GM18861 (cell line): ENCODE measurements at regions not wholly inside any gene's neighbourhood (a gene's known extent, or its start where the extent isn't known, plus 50 kb on each side); places are given as distances from the start of the nearest gene placed in this dataset.
A peak's percentile ranks its signal among the peaks of the same experiment; 100 is the strongest.

Experiments used
- ATAC-seq: cut with Tn5 transposase; IDR thresholded peaks from one replicate; pipeline ENCODE4 v1.9.1; 2021; ENCODE audit not compliant: unreplicated experiment

DNA sequence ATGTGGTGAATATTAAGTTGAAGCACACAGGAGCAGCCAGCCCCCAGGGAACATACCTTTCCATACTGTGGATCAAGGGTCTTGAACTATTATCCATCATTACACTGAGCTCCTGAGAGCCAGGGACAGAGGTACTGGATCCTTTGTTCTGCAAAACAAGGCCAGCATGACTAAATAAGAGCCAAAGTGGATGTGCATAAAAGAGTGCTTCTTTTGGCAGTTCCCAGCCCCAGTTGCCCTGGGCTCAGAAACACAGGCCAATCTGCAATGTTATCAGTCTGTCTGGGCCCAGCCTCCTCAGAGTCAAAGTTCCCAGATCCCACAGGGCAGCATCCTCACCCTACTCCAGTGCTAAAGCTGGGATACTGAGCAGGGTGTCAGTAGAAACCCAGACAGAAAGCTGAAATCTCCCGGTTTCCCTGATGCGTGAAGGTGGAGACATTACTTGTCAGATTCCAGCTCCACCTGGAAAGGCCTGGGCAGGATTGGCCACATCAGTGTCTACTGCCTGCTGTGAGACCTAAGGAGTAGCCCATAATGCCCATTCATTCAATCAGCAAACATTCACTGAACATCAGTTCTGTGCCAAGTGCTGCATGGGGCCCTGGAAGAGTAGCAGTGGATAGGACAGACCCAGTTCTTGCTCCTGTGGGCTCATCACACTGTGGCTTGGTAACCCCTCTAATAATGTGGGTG is 342.7 kb downstream of the CXCL12 start:
- ATAC-seq, result no peak

DNA sequence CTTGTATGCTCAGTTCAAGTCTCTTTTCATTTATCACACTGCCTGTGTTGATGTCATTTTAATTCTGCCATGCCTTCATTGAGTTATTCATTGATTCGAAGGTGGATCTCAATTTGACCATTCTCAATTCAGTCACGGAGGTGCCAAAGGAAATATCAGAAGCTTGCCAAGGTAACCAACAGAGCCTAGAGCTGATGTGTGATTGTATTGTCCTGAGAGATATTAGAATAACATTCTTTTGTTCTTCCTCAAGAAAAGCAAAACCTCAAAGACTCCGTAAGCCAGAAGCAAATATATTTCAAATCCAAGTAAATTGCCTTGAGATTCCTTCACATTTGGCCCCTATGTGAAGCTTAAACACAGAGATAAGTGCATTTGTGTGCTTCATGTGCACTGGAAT is 345.3 kb downstream of the CXCL12 start:
- no peak for ATAC-seq

DNA sequence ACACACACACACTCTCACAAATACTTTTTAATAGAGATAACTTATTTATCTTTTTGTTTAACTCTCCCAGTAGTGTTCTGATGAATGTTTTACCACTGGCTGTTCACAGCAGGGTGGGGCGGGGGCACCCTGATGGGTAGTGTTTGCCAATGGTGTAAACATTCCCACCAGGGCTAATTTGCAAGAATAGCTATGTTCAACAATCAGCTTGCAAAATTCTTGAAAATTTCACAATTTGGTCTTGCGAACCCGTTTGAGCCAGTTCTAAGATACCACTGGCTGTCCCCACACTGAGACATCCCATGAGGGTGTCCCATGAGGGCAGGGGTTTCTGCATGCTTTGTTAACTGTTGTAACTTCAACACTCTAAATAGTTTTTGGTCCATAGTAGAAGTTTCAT is 348.5 kb downstream of the CXCL12 start:
- ATAC-seq, result no peak

DNA sequence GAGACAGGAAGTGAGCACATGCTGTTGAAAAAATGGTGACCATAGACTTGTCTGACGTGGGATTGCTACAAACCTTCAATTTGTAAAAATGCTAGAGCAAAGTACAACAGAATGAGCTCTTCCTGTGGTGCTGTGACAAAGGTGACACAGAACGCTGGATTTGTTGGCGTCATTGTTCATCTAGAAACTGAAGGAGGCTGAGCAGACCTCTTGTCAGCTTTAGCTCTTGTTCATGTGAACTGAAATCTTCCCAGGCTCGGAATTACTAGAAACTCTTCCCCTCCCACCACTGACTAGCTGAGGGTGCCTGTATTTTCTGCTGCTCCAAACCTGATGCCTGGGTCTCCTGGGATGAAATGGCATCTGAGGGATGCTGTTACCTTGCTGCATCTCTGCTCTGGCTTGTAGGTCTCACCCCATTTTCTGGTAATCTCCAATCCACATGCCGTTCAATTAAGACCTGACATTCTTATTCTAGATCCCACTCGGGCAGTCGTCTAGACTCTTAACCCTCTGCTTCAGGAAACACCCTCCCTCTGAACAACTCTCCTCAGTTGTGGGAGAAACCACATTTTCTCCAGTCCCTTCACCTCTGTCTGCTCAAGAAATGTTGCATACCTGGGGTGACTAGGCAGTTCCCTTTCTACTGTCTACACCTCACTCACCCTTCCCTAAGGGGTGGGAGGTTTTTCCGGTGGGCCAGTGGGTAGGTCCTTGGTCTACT is 349.3 kb downstream of the CXCL12 start:
- no peak for ATAC-seq

DNA sequence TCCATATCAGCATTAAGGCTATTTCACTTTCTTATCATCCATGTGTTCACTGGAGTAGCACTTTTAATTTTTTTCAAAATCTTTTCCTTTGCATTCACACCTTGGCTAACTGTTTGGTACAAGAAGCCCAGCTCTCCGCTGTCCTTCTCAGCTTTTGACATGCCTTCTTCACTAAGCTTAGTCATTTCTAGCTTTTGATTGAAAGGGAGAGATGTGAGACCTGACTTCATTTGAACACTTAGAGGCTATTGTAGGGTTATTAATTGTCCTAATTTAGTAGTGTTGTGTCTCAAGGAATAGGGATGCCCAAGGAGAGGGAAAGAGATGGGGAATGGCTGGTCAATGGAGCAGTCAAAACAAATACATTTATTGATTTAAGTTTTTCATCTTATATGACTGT is 350.0 kb downstream of the CXCL12 start:
- ATAC-seq, result no peak

DNA sequence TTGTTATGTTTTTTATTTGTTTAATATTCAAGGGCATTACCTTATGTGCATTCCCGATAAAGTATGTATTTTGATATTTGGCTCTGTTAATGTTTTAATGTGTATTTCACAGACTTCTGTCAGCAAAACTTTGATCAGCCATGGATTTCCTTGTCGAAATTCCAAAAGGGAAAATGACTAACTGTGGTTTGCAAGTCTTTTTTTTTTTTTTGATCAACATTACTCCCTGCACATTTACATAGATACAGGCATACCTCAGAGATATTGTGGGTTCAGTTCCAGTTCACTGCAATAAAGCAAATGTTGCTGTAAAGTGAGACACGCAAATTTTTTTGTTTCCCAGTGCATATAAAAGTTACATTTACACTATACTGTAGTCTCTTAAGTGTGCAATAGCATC is 351.9 kb downstream of the CXCL12 start:
- no peak for ATAC-seq

DNA sequence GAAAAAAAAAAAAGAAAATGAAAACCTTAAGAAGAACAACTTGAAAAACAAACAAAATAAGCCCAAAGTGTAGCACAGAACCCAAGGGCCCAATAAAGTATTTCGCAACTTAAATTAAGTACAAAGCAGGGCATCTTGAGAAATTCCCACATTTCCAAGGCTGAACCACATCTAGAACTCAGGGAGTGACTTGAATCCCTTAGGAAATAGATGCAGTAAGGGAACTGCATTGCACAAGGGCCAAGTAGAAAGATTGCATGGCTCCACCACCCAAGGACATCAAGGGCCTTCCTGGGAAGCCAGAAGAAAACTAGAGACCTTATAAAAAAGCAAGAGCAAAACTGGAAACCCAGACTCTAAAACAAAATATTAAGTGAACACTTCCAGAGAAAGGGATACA is 352.7 kb downstream of the CXCL12 start:
- no peak for ATAC-seq

DNA sequence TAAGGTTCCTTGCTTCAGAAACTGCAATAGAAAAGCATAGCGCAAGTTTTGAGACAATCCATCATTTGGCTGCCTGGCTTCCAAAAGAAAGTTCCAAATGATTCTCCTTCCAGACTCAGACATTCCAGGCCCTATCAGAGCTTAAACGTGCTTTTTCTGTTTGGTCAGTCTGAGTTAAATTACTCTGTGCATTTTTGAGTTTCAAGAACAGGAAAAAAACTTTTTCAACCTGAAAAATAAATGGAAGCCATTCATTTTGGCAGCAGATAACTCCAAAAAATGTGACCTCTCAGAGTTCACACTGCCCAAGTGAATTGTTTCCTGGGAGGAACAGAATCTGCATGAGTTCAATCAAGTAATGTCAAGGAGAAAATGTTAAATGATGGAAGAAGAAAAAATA is 354.2 kb downstream of the CXCL12 start:
- ATAC-seq, result no peak

DNA sequence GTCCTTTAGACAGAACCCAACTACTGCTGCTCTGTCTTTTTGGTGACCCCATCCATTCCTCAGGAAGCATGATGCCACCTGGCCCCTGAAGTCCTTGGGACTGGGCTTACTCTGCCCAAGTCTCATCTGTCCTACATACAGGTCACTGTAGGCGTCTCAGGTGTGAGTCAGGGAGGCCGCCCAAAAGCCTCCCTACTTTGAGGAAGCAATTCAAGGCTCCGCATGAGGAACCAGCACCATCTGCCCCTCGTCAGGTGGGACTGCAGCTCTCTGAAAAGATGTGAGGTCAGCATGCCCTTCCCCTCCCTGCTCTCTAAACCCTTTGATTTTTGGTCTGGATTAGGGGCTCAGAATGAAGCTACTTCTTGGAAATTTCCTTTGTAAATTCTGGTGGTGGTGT is 354.8 kb downstream of the CXCL12 start:
- ATAC-seq, result peak; percentile 76

DNA sequence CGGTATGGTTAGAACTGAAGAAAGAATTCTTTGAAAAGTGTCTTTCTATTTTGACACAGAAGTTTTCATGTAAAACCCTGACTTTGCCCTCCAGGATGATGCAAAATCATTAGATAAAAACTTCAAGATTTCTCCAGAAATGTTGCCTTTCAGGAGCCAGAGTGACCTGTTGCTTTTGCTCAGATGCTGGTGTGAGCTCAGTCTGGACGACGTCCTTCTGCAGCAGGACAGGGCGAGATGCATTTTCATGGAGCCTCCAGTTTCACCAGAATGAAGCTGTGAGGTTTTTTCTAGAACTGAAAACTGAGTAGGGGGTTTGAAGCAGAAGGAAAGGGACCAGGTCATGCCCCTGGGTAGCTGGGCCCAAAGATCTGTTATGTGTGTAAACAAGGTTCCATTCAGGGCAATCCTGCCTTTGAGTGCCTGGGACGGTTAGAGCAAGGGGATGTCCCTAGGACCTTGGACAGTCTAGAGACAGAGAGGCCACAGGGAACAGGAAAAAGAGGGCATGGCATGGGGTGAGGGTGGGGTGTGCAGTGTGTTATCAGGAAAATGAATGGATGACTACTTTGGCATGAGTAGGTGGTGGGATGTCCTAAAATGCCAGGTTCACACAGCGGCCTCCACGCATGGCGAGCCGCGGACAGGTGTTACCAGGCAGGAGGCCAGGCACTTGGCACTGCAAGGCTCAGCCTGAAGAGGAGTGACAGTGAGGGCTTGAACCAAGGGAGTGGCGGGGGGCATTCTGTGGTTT is 356.3 kb downstream of the CXCL12 start:
- ATAC-seq, result no peak

DNA sequence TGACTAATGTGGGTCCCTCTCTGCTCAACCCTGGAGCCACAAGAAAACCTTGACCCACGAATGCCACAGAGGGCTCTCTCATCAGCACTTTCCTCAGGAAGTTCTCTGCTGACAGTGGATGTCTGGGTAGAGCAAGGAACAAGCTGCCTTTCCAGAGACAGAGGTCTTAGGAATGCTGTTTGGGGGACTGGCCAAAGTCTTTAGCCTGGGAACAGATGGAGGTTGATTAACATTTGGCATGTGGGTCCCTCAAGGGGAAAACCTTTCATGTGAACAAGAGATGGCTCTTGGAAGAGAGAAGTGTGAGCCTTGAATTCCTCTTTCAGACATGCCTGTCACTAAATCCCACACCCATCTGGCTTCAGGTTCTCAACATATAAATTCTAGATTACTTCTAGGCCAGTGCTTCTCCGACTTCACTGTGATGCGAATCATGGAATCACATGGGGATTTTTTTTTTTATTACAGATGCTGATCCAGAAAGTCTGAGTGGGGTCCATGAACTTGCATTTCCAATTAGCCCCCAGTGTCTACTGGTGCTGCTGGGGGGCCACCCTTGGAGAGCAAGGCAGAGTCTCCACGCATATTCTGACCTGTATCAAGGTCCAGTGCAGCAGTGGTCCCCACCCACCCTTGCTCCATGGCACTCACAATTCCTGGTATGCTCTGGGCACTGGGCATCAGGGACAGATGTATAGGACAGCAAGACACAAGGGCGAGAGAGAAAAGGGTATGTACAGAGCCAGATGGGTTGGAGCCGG is 360.4 kb downstream of the CXCL12 start:
- no peak for ATAC-seq

DNA sequence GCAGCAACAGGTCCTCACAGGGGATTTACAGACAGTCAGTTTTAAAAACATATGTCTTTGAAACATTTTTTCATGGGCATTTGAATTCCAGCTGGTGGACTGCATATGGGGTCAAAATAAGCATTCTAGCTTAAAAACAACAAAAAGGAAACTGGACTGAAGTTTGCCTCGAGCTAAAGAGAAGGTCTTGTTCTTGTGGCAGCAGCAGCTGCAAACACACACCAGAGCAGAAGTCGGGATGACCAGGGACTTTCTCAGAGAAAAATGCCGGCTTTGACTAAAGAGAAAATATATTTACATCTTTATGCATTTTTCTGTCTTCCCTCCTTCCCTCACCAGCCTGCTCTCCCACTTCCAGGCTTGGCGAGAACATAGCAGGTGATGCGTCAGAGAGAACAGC is 361.4 kb downstream of the CXCL12 start:
- ATAC-seq, result no peak

DNA sequence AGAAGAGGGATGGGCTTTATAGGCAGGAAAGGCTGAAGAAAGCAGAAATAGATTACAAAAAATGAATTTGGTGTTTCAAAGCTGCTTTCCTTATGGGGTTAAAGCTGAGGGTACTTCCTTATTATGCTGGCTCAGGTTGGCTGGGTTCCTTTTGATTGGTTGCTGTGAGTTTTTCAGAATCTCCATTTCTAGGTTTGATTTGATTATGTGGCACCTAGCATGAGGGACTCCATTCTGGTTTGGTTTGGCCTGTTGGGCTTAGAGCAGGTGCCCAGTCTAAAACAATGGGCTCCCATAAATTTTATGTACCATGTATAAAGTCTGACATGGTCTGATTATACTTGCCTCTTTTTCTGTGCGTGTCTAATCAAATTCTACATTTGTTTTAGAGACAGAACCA is 362.7 kb downstream of the CXCL12 start:
- no peak for ATAC-seq

DNA sequence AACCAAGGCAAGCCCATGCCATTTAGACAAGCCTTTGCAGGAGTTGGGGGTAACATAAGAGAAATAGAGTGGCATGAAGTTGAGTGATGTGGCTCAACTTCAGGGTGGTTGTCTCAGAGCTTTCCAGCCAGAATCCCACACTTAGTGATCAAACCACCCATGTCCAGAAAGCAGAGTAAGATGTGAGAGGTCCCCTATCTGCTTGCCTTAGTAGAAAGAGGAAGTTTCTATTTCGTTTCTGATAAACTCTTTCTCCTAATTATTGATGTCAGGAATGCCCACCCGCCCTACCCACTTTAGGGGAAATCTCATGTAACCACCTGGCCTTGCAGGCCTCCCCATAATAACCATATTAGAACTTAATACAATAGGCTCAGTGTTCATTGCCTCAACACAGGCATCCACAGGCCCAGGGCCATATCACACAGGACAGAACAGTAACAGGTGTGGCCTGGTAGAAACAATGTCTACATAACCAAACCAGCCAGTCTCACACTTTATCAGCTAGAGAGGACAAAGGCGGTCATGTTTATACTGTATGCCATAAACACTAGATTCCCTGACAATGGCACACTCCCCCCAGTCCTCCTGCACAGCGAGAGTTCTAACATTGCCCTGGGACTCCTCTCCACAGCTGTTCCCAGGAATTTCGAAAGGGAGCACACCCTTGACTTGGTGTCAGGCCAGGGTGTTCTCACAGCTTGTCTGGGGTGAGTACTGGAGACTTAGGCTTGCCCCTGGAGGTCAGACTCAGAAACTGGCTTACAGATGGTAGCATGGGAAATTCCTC is 364.4 kb downstream of the CXCL12 start:
- peak; percentile 80 for ATAC-seq

DNA sequence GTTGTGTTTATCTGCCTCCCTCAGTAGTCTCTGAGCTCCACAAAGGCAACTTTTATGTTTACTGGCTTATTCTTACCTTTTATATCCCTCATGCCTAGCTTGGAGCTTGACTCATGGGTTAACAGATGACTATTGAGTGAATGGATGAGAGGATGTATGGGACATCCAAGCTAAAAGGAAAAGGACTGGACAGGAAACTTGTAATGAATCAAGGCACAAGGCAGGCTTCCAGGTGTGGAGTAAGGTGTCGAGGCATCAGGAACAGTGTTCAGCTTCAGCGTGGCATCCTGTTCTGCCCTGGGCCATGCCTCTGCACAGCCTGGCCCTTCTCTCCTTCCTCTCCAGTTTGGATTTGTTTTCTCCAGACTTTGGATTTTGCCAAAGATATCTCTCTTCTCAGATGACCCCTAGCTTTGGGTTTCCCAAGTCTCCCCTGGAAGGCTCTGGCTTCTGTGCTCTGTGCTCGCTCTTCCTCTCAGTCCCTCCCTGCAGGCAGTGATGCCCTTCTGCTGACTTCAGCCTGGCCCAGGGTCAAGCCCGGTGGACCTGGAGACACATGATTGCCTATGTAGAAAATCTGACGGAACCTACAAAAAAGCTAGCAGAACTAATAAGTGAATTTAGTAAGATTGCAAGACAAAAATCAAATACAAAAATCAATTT is 367.3 kb downstream of the CXCL12 start:
- ATAC-seq, result no peak

DNA sequence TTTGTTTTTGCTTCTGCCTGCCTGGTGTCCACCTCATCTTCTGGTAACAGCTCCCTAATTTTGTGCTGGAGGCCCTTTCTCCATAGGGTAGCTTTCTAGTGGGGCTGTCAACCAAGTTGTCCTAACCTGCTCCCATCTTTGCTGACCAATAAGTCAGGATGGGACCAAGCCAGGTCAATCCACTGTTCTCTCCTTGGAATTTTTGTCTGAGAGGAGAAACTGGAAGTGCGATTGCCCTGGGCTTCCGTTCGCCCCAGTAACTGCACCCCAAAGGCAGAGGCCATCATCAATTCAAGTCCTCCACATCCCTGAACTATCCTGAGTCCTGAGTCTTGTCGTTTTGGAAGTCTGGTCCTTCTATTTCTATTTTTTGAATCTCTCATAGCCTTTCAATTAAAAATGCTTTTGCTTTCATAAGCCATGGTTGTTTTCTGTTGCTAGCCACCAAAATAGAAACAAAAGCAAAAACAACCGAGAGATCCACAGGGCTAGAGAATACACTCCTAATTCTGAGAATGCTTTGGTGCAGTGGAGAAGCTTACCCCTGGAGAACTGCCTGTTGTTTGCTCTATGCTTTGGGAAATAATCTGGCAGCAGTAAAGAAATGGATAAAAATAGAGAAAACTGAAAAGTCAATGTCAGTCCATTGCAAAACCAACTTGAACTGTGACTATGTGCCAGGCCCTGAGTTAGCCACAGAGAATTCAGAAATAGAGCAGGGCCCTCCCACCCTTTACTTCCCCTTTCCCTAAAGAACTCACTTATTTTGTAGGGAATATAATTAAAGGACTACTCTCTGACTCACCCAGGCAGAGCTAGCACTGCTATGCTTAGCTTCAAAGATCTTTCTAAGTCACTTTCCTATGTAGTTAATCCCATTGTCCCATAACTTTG is 368.1 kb downstream of the CXCL12 start:
- ATAC-seq, result no peak

DNA sequence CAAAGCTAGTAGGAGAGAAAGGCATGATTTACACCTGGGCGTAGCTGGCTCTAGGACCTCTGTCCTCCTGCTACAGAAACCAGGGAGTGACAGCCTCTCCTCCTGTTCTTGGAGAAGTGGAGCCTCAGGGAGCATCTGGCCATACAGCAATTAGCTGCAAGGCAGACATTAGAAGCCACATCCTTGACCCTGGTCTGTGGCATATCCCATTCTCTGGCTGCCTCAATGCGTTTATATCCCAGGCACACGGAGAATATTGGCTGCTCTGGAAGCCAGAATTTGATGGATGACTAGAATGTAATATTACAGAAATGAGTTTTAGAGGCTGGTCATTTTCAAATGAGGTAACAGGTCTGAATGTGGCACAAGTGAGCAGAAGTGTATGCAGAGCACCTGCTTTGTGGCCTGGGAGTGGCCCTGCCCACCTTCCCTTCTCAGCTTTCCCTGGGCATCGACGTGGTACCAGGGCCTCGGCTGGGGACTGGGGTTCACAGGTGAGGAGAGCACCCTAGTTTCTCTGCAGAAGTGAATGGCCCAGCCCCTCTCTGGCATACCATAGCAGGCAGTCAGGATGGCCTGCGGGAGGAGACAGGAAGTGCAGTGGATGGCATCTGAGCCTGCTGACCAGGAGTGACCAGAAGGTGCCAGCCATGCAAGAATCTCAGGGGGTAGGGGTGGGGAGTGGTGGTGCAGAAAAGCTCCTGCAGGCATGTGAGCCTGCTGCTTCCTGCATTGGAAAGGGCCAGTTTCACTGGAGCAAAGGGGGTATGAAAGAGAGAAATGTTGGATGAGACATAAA is 367.2 kb upstream of the ZNF32 start:
- no peak for ATAC-seq

DNA sequence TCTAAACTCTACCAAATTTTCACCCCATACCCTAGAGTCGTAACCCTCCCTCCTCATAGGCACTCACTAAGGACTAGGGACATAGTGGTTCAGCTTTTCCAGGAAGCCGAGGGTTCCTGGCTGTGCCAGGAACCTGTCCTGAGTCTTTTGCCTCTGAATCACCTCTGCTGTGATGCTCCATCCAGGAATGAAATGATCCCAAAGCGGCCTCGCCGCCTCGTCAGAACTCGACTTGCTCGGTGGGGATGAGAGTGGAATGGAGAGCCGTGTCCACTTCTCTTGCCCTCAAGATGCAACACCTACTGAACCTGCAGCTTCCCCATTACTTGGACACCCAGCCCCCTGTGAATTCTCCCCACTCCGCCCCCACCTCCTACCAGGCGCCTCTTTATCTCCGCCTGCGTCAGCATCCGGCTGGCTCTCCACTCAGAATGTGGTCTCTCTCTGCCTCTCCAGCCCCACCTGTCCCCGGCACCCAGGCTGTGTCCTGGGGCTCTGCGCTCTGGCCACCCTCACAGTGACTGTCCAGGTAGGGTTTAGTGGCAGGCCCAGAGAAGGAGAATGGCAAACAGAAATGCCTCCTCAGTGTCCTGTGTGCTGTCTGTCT is 366.1 kb upstream of the ZNF32 start:
- ATAC-seq, result no peak
